ENCODE measurements at regions not wholly inside any gene's neighbourhood (a gene's known extent, or its start where the extent isn't known, plus 50 kb on each side); places are given as distances from the start of the nearest gene placed in this dataset.

GRCh38 chr5:127228540-127229184 is 61.9 kb upstream of the MEGF10 start:
- no peak for DNase-seq (ENCODE audit: low spot score)
- H3K27ac ChIP-seq (ENCODE audit: poor library complexity, severe bottlenecking), result no peak overlapping the region
- no peaks in the 10 kb centered on the region for H3K36me3 ChIP-seq (ENCODE audit: low read depth)
- peaks cover 4% of the 10 kb centered on the region for H3K4me1 ChIP-seq (ENCODE audit: insufficient read depth, poor library complexity, severe bottlenecking)
- H3K4me3 ChIP-seq (ENCODE audit: severe bottlenecking), result peak overlapping the region; percentile 37
- ATAC-seq (ENCODE audit: low read depth), result peak; percentile 15; the same call in 2 of the 3 replicates
- no peaks in the 10 kb centered on the region for H3K27me3 ChIP-seq (ENCODE audit: insufficient read depth, poor library complexity, severe bottlenecking)
- TF ChIP-seq, protein P1, sequence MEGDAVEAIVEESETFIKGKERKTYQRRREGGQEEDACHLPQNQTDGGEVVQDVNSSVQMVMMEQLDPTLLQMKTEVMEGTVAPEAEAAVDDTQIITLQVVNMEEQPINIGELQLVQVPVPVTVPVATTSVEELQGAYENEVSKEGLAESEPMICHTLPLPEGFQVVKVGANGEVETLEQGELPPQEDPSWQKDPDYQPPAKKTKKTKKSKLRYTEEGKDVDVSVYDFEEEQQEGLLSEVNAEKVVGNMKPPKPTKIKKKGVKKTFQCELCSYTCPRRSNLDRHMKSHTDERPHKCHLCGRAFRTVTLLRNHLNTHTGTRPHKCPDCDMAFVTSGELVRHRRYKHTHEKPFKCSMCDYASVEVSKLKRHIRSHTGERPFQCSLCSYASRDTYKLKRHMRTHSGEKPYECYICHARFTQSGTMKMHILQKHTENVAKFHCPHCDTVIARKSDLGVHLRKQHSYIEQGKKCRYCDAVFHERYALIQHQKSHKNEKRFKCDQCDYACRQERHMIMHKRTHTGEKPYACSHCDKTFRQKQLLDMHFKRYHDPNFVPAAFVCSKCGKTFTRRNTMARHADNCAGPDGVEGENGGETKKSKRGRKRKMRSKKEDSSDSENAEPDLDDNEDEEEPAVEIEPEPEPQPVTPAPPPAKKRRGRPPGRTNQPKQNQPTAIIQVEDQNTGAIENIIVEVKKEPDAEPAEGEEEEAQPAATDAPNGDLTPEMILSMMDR (IDR thresholded peaks at IDR 0.05; ENCODE audit: poor library complexity, severe bottlenecking), result no peak
- H3K9me3 ChIP-seq (ENCODE audit: severe bottlenecking), result no peaks in the 10 kb centered on the region

- DNase-seq (ENCODE audit: low spot score) (peak; percentile 62), ATAC-seq (ENCODE audit: low read depth) (peak; percentile 85)
- Histone ChIP-seq H3K36me3 (ENCODE audit: low read depth) (no peaks in the 10 kb centered on the region), H3K27me3 (ENCODE audit: insufficient read depth, poor library complexity, severe bottlenecking) (no peaks in the 10 kb centered on the region), H3K4me1 (ENCODE audit: insufficient read depth, poor library complexity, severe bottlenecking) (peaks cover 4% of the 10 kb centered on the region), H3K9me3 (ENCODE audit: severe bottlenecking) (no peaks in the 10 kb centered on the region), H3K4me3 (ENCODE audit: severe bottlenecking) (peak overlapping the region; percentile 37), H3K27ac (ENCODE audit: poor library complexity, severe bottlenecking) (no peak overlapping the region)
- TF ChIP-seq, protein P1 (IDR thresholded peaks at IDR 0.05; ENCODE audit: poor library complexity, severe bottlenecking), result no peak
These were observed 61.3 kb upstream of the MEGF10 start for GRCh38 chr5:127229185-127229889.

DNA sequence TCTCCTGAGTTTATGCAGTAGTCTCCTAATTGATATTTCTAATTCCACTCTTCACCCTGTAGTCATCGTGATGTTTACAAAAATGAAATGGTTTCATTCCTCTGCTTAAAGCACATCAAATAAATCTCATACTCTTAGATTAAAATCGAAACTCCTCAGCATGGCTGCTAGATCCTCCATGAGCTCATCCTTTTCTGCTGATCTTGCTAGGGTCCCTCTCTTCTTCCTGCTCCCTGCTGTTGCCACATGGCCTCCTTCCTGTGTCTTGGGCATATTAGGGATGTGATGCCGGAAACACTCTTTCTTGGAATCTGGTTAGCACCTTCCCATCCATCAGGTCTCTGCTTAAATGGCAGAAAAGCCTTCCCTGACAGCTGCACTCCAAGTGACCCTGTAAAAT is 59.5 kb upstream of the MEGF10 start:
- ATAC-seq (ENCODE audit: low read depth) (no peak), DNase-seq (ENCODE audit: low spot score) (no peak)
- H3K27me3 ChIP-seq (ENCODE audit: insufficient read depth, poor library complexity, severe bottlenecking), result no peaks in the 10 kb centered on the region
- H3K27ac ChIP-seq (ENCODE audit: poor library complexity, severe bottlenecking), result no peak overlapping the region
- H3K4me3 ChIP-seq (ENCODE audit: severe bottlenecking), result no peak overlapping the region
- H3K36me3 ChIP-seq (ENCODE audit: low read depth), result no peaks in the 10 kb centered on the region
- peaks cover 4% of the 10 kb centered on the region for H3K4me1 ChIP-seq (ENCODE audit: insufficient read depth, poor library complexity, severe bottlenecking)
- no peaks in the 10 kb centered on the region for H3K9me3 ChIP-seq (ENCODE audit: severe bottlenecking)
- TF ChIP-seq, protein P1 (IDR thresholded peaks at IDR 0.05; ENCODE audit: poor library complexity, severe bottlenecking), result no peak

GRCh38 chr5:127233590-127233989 is 57.0 kb upstream of the MEGF10 start:
- Histone ChIP-seq H3K9me3 (ENCODE audit: severe bottlenecking) (no peaks in the 10 kb centered on the region), H3K27ac (ENCODE audit: poor library complexity, severe bottlenecking) (no peak overlapping the region), H3K4me3 (ENCODE audit: severe bottlenecking) (no peak overlapping the region), H3K27me3 (ENCODE audit: insufficient read depth, poor library complexity, severe bottlenecking) (no peaks in the 10 kb centered on the region), H3K36me3 (ENCODE audit: low read depth) (no peaks in the 10 kb centered on the region), H3K4me1 (ENCODE audit: insufficient read depth, poor library complexity, severe bottlenecking) (peaks cover 4% of the 10 kb centered on the region)
- ATAC-seq (ENCODE audit: low read depth) (no peak), DNase-seq (ENCODE audit: low spot score) (no peak)
- TF ChIP-seq, protein P1 (IDR thresholded peaks at IDR 0.05; ENCODE audit: poor library complexity, severe bottlenecking), result no peak

GRCh38 chr5:127235136-127235535 is 55.5 kb upstream of the MEGF10 start:
- Histone ChIP-seq H3K27me3 (ENCODE audit: insufficient read depth, poor library complexity, severe bottlenecking) (no peaks in the 10 kb centered on the region), H3K4me3 (ENCODE audit: severe bottlenecking) (no peak overlapping the region), H3K9me3 (ENCODE audit: severe bottlenecking) (no peaks in the 10 kb centered on the region), H3K27ac (ENCODE audit: poor library complexity, severe bottlenecking) (no peak overlapping the region), H3K4me1 (ENCODE audit: insufficient read depth, poor library complexity, severe bottlenecking) (no peaks in the 10 kb centered on the region), H3K36me3 (ENCODE audit: low read depth) (no peaks in the 10 kb centered on the region)
- TF ChIP-seq, protein P1 (IDR thresholded peaks at IDR 0.05; ENCODE audit: poor library complexity, severe bottlenecking), result no peak
- DNase-seq (ENCODE audit: low spot score) (no peak), ATAC-seq (ENCODE audit: low read depth) (peak; percentile 62; the same call in 2 of the 3 replicates)

Measured in RWPE2 (cell line).